ENCODE measurements at regions not wholly inside any gene's neighbourhood (a gene's known extent, or its start where the extent isn't known, plus 50 kb on each side); places are given as distances from the start of the nearest gene placed in this dataset.

- TF ChIP-seq EZH2phosphoT487 (IDR thresholded peaks at IDR 0.05; ENCODE audit: insufficient read depth, low read depth) (no peak), EZH2 (IDR thresholded peaks at IDR 0.05; ENCODE audit: insufficient read depth, poor library complexity, severe bottlenecking) (no peak)
These were observed 86.5 kb upstream of the TNFAIP3 start for GRCh38 chr6:137780447-137781034.

All from GM23248 (cell line).